ENCODE measurements at regions not wholly inside any gene's neighbourhood (a gene's known extent, or its start where the extent isn't known, plus 50 kb on each side); places are given as distances from the start of the nearest gene placed in this dataset.

- no peak for TF ChIP-seq POLR2A (IDR thresholded peaks at IDR 0.05)
- TF ChIP-seq, protein P1, sequence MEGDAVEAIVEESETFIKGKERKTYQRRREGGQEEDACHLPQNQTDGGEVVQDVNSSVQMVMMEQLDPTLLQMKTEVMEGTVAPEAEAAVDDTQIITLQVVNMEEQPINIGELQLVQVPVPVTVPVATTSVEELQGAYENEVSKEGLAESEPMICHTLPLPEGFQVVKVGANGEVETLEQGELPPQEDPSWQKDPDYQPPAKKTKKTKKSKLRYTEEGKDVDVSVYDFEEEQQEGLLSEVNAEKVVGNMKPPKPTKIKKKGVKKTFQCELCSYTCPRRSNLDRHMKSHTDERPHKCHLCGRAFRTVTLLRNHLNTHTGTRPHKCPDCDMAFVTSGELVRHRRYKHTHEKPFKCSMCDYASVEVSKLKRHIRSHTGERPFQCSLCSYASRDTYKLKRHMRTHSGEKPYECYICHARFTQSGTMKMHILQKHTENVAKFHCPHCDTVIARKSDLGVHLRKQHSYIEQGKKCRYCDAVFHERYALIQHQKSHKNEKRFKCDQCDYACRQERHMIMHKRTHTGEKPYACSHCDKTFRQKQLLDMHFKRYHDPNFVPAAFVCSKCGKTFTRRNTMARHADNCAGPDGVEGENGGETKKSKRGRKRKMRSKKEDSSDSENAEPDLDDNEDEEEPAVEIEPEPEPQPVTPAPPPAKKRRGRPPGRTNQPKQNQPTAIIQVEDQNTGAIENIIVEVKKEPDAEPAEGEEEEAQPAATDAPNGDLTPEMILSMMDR (IDR thresholded peaks at IDR 0.05) = no peak
- Histone ChIP-seq H3K4me3 (no peak overlapping the region), H3K36me3 (ENCODE audit: low read depth, missing control alignments) (no peaks in the 10 kb centered on the region), H3K27me3 (no peaks in the 10 kb centered on the region), H3K27ac (no peak overlapping the region), H3K9me3 (no peaks in the 10 kb centered on the region), H3K4me1 (no peaks in the 10 kb centered on the region)
- no peak for DNase-seq
- intact Hi-C loops (cut with DNase I; ENCODE audit: low total_unique reads) = no loop called here
- 89 to 94% methylated on average over 3 of the region's 3 CpGs for WGBS, 2 donors
These were observed 512.1 kb downstream of the LMO4 start for GRCh38 chr1:87840767-87841166.

GRCh38 chr1:87841332-87841731, 512.7 kb downstream of the LMO4 start:
- Histone ChIP-seq H3K4me1 (no peaks in the 10 kb centered on the region), H3K27ac (no peak overlapping the region), H3K4me3 (no peak overlapping the region), H3K27me3 (no peaks in the 10 kb centered on the region), H3K36me3 (ENCODE audit: low read depth, missing control alignments) (no peaks in the 10 kb centered on the region), H3K9me3 (no peaks in the 10 kb centered on the region)
- no peak for DNase-seq
- intact Hi-C loops (cut with DNase I; ENCODE audit: low total_unique reads) = no loop called here
- TF ChIP-seq, protein P1 (IDR thresholded peaks at IDR 0.05) = no peak
- TF ChIP-seq POLR2A (IDR thresholded peaks at IDR 0.05) = no peak
- 88 to 91% methylated on average over 1 of the region's 1 CpG for WGBS, 2 donors

DNA sequence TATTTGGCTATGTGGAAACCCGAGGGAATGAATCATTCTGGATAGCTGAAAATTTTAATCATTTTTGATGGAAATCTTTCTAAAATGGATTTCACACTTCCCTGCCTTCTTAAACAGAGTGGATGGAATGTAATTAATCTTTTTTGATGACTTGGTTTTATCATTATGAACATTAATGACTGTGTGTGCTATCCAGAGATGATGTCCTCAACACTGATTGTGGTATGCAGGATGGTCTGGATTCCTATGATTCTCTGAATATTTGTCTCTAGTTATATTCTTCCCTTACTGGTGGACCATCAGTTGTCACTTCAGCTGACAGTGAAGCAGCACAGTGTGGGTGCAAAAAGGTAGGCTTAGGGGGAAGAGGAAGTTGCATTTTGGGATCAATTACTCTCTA, 513.5 kb downstream of the LMO4 start:
- no peak overlapping the region for H3K4me3 ChIP-seq
- no peaks in the 10 kb centered on the region for H3K27me3 ChIP-seq
- H3K9me3 ChIP-seq = no peaks in the 10 kb centered on the region
- H3K4me1 ChIP-seq = no peaks in the 10 kb centered on the region
- TF ChIP-seq, protein P1 (IDR thresholded peaks at IDR 0.05) = no peak
- no peak for TF ChIP-seq POLR2A (IDR thresholded peaks at IDR 0.05)
- no peaks in the 10 kb centered on the region for H3K36me3 ChIP-seq (ENCODE audit: low read depth, missing control alignments)
- 83 to 94% methylated on average over 1 of the region's 1 CpG for WGBS, 2 donors
- intact Hi-C loops (cut with DNase I; ENCODE audit: low total_unique reads) = no loop called here
- no peak for DNase-seq
- H3K27ac ChIP-seq = no peak overlapping the region

GRCh38 chr1:87844251-87844650, 515.6 kb downstream of the LMO4 start:
- no peaks in the 10 kb centered on the region for H3K36me3 ChIP-seq (ENCODE audit: low read depth, missing control alignments)
- whole genome bisulfite sequencing, 2 donors = 67 to 76% methylated on average over 4 of the region's 4 CpGs
- no peaks in the 10 kb centered on the region for H3K4me1 ChIP-seq
- DNase-seq = no peak
- no peaks in the 10 kb centered on the region for H3K9me3 ChIP-seq
- intact Hi-C loops (cut with DNase I; ENCODE audit: low total_unique reads) = no loop called here
- TF ChIP-seq, protein P1 (IDR thresholded peaks at IDR 0.05) = no peak
- TF ChIP-seq POLR2A (IDR thresholded peaks at IDR 0.05) = no peak
- H3K27ac ChIP-seq = no peak overlapping the region
- H3K4me3 ChIP-seq = no peak overlapping the region
- no peaks in the 10 kb centered on the region for H3K27me3 ChIP-seq

DNA sequence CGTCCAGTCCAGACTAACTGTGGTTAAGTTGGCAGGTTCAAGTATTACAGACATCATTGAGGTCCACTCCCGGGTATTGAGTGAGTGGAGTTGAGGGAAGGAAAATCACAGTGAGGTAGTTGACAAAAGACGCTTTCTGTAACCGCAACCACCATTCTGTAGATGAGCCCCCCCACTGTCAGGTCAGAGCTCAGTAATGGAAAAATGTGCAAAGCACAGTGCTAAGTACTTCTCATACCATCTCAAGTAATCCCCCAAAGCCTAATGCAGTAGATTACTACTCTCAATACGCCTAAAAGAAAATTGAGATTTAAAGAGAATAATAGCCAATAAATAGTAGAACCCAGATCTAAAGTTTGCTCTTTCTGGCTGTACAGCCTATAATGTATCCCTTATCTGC, 522.8 kb downstream of the LMO4 start:
- Histone ChIP-seq H3K27ac (no peak overlapping the region), H3K9me3 (no peaks in the 10 kb centered on the region), H3K4me3 (no peak overlapping the region), H3K27me3 (no peaks in the 10 kb centered on the region), H3K36me3 (ENCODE audit: low read depth, missing control alignments) (no peaks in the 10 kb centered on the region), H3K4me1 (peaks cover 4% of the 10 kb centered on the region)
- 92 to 95% methylated on average over 5 of the region's 5 CpGs for WGBS, 2 donors
- TF ChIP-seq POLR2A (IDR thresholded peaks at IDR 0.05) = no peak
- TF ChIP-seq, protein P1 (IDR thresholded peaks at IDR 0.05) = no peak
- no peak for DNase-seq
- intact Hi-C loops (cut with DNase I; ENCODE audit: low total_unique reads) = no loop called here

All from testis (tissue), 2 donors.